Right lobe of liver (tissue), 4 donors: ENCODE measurements at regions not wholly inside any gene's neighbourhood (a gene's known extent, or its start where the extent isn't known, plus 50 kb on each side); places are given as distances from the start of the nearest gene placed in this dataset.

Source experiments
- CTCF ChIP-seq, 4 donors: fragments of 200-600 bp in 3 of 4; fragments of 450-650 bp in 1 of 4; IDR thresholded peaks; one replicate each; pipeline versions ENCODE4 v1.5.1 to v1.8.0; 2016 to 2022; ENCODE audit warnings: antibody characterized with exemption in 4 of 4, mild to moderate bottlenecking in 2 of 4
- POLR2A ChIP-seq: fragments of 450-650 bp; IDR thresholded peaks from one replicate; pipeline ENCODE4 v1.6.1; 2017; ENCODE audit warnings: antibody characterized with exemption, mild to moderate bottlenecking
- donor health status: DM: no; HTN: no; CAD: no.
- donor health status: DM: no; HTN: no; CAD: no.
- donor health status: DM: no; HTN: yes; CAD: no.

- TF ChIP-seq CTCF (IDR thresholded peaks at IDR 0.05) (no peak), POLR2A (no peak)
Observed at GRCh38 chr4:158964114-158964727, 138.7 kb upstream of the RAPGEF2 start.
